ENCODE measurements at regions not wholly inside any gene's neighbourhood (a gene's known extent, or its start where the extent isn't known, plus 50 kb on each side); places are given as distances from the start of the nearest gene placed in this dataset.

DNA sequence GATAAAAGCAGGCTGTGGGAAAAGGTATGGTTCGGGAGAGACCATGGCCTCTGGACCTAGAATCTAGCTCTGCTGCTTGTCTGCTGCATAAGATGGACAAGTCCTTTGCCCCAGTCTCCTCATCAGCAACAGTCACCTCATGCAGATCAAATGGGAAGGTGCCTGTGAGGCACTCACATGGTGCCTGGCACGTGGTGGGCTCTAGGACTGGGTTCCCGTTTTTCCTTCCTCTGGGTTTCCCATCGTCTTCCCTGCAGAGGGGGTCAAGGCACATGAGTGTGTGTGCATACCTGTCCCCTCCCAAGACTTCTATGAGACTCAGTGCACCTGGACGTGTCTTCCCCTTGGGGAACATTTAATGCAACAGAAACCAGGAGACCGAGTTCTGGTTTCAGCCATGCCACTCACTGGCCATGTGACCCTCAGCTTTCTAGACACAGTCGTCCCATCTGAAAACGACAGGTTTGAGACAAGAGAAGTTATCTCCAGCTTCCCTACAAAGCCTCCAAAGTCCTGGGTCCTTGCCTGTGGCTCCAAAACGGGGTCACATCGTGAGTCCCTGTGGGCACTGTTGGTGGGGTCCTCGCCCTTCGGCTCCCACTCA, 95.9 kb upstream of the NPTX2 start:
- TF ChIP-seq, protein P1, sequence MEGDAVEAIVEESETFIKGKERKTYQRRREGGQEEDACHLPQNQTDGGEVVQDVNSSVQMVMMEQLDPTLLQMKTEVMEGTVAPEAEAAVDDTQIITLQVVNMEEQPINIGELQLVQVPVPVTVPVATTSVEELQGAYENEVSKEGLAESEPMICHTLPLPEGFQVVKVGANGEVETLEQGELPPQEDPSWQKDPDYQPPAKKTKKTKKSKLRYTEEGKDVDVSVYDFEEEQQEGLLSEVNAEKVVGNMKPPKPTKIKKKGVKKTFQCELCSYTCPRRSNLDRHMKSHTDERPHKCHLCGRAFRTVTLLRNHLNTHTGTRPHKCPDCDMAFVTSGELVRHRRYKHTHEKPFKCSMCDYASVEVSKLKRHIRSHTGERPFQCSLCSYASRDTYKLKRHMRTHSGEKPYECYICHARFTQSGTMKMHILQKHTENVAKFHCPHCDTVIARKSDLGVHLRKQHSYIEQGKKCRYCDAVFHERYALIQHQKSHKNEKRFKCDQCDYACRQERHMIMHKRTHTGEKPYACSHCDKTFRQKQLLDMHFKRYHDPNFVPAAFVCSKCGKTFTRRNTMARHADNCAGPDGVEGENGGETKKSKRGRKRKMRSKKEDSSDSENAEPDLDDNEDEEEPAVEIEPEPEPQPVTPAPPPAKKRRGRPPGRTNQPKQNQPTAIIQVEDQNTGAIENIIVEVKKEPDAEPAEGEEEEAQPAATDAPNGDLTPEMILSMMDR (IDR thresholded peaks at IDR 0.05), result no peak
- no peak for TF ChIP-seq POLR2A (IDR thresholded peaks at IDR 0.05)
